Pancreas (tissue), 10 donors: ENCODE measurements at regions not wholly inside any gene's neighbourhood (a gene's known extent, or its start where the extent isn't known, plus 50 kb on each side); places are given as distances from the start of the nearest gene placed in this dataset.
A peak's percentile ranks its signal among the peaks of the same experiment; 100 is the strongest.

ENCODE experiments used
- ATAC-seq, 4 donors: fragments of 200-7000 bp; cut with Tn5 transposase; one replicate each; pipeline versions ENCODE4 v1.8.0 to v1.9.1; 2020; ENCODE audit warnings: mild to moderate bottlenecking in 4 of 4, moderate library complexity in 4 of 4
- DNase-seq, 6 donors: peaks; one replicate each; pipeline ENCODE4 v3.0.0-alpha.2; 2020
- FAIRE-seq: peaks from 2 replicates; lab custom pipeline; 2012; peaks lifted over from hg19 to GRCh38; lab: Jason Lieb, UNC
- H3K27ac ChIP-seq, 4 donors: fragments of 200-600 bp; sonication (generic); 1 replicate in 3 of 4; 2 replicates in 1 of 4; pipeline versions ENCODE4 v1.5.0 to v1.8.0; 2020
- H3K27me3 ChIP-seq, 4 donors: fragments of 200-600 bp; one replicate each; pipeline ENCODE4 v1.8.0; 2021
- H3K36me3 ChIP-seq, 3 donors: fragments of 200-600 bp; sonication (generic) in 1 of 3; one replicate each; pipeline versions ENCODE4 v1.5.0 to v1.8.0; 2020 to 2021
- H3K4me1 ChIP-seq, 3 donors: fragments of 200-600 bp; one replicate each; pipeline ENCODE4 v1.8.0; 2021
- H3K4me3 ChIP-seq, 4 donors: fragments of 200-600 bp; sonication (generic) in 2 of 4; one replicate each; pipeline versions ENCODE4 v1.5.0 to v1.8.0; 2020 to 2021
- H3K9me3 ChIP-seq, 4 donors: fragments of 200-600 bp; one replicate each; pipeline ENCODE4 v1.8.0; 2021
- CTCF ChIP-seq, 4 donors: fragments of 200-600 bp; sonication (generic) in 3 of 4; IDR thresholded peaks; one replicate each; pipeline versions ENCODE4 v1.5.0 to v1.8.0; 2021; ENCODE audit warnings: antibody characterized with exemption in 4 of 4
- WGBS, 2 donors: extraction: QIAGEN DNeasy Blood & Tissue Kit; methylation state at CpG; one replicate each; pipeline ENCODE4 v1.1.7; 2013; 5-methylcytosine and 5-hydroxymethylcytosine counted together
- intact Hi-C, 3 donors: fragments of 100-400 bp; cut with DNase I; formaldehyde crosslinking; loops; one replicate each; pipeline versions ENCODE4 v1.11.1 to v1.14.2; 2022
- donor health status: healthy with polysubstance abuse.
- donor health status: DM: no; HTN: no; CAD: no; lungs with moderate emphysema.
- donor health status: DM: no; HTN: no; CAD: no.
- donor health status: control.
- donor health status: control.
- donor health status: Bipolar disorder and iron deficiency.
- donor health status: DM: yes; HTN: yes; CAD: no.
- donor health status: DM: no; HTN: no; CAD: no.
- donor health status: DM: no; HTN: no; CAD: no.
- donor health status: DM: yes; HTN: yes; CAD: no.

DNA sequence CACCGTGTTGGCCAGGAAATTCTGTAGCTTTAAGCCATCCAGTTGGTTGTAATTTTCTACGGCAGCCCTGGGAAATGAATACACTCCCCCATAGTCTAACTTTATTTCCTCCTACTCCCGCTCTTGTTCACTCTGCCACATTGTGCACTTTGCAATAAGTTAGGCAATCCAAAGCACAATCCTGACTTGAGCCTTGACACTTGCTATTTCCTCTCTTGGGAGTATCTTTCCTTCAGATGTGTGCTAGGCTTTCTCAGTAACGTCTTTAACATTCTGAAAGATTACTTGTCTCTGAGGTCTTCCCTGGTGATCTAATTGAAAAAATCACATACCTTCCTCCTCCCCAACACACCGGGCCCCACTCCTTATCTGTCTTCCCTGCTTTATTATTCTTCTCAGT lies 65.9 kb upstream of the RAB27B start:
- no peaks in the 10 kb centered on the region for H3K9me3 ChIP-seq
- 88 to 89% methylated on average over 5 of the region's 5 CpGs for WGBS, 2 donors
- no peak overlapping the region for H3K4me3 ChIP-seq
- no peak for ATAC-seq
- H3K27me3 ChIP-seq, result no peaks in the 10 kb centered on the region
- H3K27ac ChIP-seq, result no peak overlapping the region
- intact Hi-C loops, result no loop called here
- DNase-seq, result no peak
- H3K36me3 ChIP-seq, result no peaks in the 10 kb centered on the region
- TF ChIP-seq CTCF (IDR thresholded peaks at IDR 0.05), result no peak
- no peak for FAIRE-seq
- H3K4me1 ChIP-seq, result peaks cover 13 to 24% (median 20%) of the 10 kb centered on the region in 3 donors

DNA sequence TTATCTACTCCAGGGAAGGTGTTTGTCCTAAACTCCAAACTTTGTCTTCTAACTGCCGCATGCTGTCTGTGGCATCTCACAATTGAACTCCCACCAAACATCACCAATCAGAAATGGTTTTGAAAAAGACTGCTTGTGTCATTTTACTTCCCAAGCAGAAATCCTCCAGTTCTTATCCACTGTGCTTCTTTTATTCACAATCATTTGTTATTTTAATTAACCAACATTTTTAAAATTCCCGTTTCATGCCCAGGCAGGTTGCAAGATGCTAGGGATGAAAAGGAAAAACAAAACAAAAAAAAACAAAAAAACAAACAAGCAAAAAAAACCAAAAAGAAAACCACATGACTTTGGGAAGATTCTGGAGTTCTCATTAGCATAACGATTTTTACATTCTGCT lies 63.5 kb upstream of the RAB27B start:
- Histone ChIP-seq H3K27ac (peak overlapping the region in 2 of 4 donors; percentile 76 to 77), H3K9me3 (no peaks in the 10 kb centered on the region), H3K27me3 (no peaks in the 10 kb centered on the region), H3K36me3 (no peaks in the 10 kb centered on the region), H3K4me1 (peaks cover 19 to 36% (median 31%) of the 10 kb centered on the region in 3 donors), H3K4me3 (no peak overlapping the region)
- FAIRE-seq (no peak), ATAC-seq (no peak), DNase-seq (no peak)
- no peak for TF ChIP-seq CTCF (IDR thresholded peaks at IDR 0.05)
- intact Hi-C loops, result no loop called here
- 83 to 88% methylated on average over 3 of the region's 3 CpGs for WGBS, 2 donors

GRCh38 chr18:54765636-54766375 lies 62.5 kb upstream of the RAB27B start:
- ATAC-seq, result peak; percentile 39 to 70 (median 60)
- no peak for DNase-seq
- Histone ChIP-seq H3K4me3 (no peak overlapping the region), H3K27me3 (no peaks in the 10 kb centered on the region), H3K36me3 (no peaks in the 10 kb centered on the region), H3K9me3 (no peaks in the 10 kb centered on the region), H3K27ac (peak overlapping the region in 3 of 4 donors; percentile 6 to 77 (median 76)), H3K4me1 (peaks cover 19 to 36% (median 31%) of the 10 kb centered on the region in 3 donors)
- 41 to 51% methylated on average over 3 of the region's 3 CpGs for WGBS, 2 donors
- intact Hi-C loops, result no loop called here
- no peak for FAIRE-seq
- TF ChIP-seq CTCF (IDR thresholded peaks at IDR 0.05), result no peak

DNA sequence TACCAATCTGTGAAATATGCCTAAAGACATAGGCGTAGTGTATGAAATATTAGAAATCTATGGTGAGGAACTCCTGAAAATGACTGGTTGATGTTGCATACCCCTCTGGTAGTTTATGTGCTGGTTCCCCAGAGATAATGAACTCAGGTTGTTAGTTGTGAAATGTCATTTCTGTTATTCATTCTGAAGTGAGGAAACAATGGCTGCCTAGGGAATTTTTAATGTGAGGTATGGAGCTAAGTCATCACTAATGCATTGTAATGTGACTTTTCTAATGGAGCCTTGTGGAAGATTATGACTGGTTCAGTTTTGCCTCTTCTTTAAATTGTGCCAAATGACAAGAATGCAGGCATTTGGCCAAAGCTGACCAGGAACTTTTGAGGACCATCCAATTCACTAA lies 61.6 kb upstream of the RAB27B start:
- WGBS, 2 donors, result 78 to 84% methylated on average over 1 of the region's 1 CpG
- no peaks in the 10 kb centered on the region for H3K36me3 ChIP-seq
- no peak overlapping the region for H3K4me3 ChIP-seq
- ATAC-seq (peak; percentile 18 to 50 (median 32)), FAIRE-seq (no peak), DNase-seq (no peak)
- no peaks in the 10 kb centered on the region for H3K27me3 ChIP-seq
- H3K27ac ChIP-seq, result peak overlapping the region in 3 of 4 donors; percentile 6 to 77 (median 76)
- H3K4me1 ChIP-seq, result peaks cover 19 to 36% (median 31%) of the 10 kb centered on the region in 3 donors
- H3K9me3 ChIP-seq, result no peaks in the 10 kb centered on the region
- intact Hi-C loops, result no loop called here
- no peak for TF ChIP-seq CTCF (IDR thresholded peaks at IDR 0.05)

DNA sequence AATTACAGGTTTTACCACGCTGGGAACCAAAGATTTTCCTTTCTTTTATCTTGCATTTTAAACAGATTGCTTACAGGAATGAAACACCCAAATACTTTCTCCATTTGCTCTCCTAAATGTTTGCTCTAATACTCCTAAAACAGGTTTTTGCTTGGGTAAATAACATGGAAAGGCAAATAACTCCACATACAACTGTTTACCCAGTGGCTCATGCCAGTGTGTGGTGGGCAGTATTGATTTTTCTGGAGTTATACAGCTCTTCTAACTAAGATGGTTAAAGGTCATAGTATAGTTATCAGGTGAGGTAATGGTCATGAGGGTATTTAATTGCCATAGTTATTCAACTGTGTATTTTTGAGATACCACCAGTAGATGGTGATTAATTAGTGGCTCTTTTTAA lies 61.2 kb upstream of the RAB27B start:
- intact Hi-C loops, result no loop called here

More for the DNA sequence above, 61.2 kb upstream of the RAB27B start:
- peak in 3 of 6 donors; percentile 56 to 70 (median 60) for DNase-seq
- H3K27me3 ChIP-seq, result no peaks in the 10 kb centered on the region
- H3K36me3 ChIP-seq, result no peaks in the 10 kb centered on the region
- TF ChIP-seq CTCF (IDR thresholded peaks at IDR 0.05), result no peak
- H3K4me1 ChIP-seq, result peaks cover 19 to 36% (median 31%) of the 10 kb centered on the region in 3 donors
- ATAC-seq, result peak; percentile 89 to 93 (median 90)
- FAIRE-seq, result no peak
- peak overlapping the region in 3 of 4 donors; percentile 6 to 77 (median 76) for H3K27ac ChIP-seq
- no peak overlapping the region for H3K4me3 ChIP-seq
- WGBS, 2 donors, result 14 to 18% methylated on average over 1 of the region's 1 CpG
- H3K9me3 ChIP-seq, result no peaks in the 10 kb centered on the region
